Trophoblast cell (in vitro differentiated cells and primary cell): ENCODE measurements at regions not wholly inside any gene's neighbourhood (a gene's known extent, or its start where the extent isn't known, plus 50 kb on each side); places are given as distances from the start of the nearest gene placed in this dataset.
A peak's percentile ranks its signal among the peaks of the same experiment; 100 is the strongest.

ENCODE experiments used
- DNase-seq, 2 donors: peaks; one replicate each; pipeline ENCODE4 v3.0.0-alpha.2; 2016
- H2AFZ ChIP-seq: 2 replicates; pipeline ENCODE4 v1.6.1; 2013; ENCODE audit warnings: low read length, moderate library complexity, mild to moderate bottlenecking; ENCODE audit not compliant: insufficient read depth, poor library complexity
- H2AK5ac ChIP-seq: 2 replicates; pipeline ENCODE4 v1.6.1; 2013; ENCODE audit warnings: mild to moderate bottlenecking, low read length
- H2BK120ac ChIP-seq: 2 replicates; pipeline ENCODE4 v1.6.1; 2013; ENCODE audit warnings: low read length, mild to moderate bottlenecking, moderate library complexity; ENCODE audit not compliant: insufficient read depth, poor library complexity
- H2BK12ac ChIP-seq: 2 replicates; pipeline ENCODE4 v1.6.1; 2013; ENCODE audit warnings: mild to moderate bottlenecking, low read length, moderate library complexity
- H2BK5ac ChIP-seq: 2 replicates; pipeline ENCODE4 v1.6.1; 2013; ENCODE audit warnings: low read length, low read depth, moderate library complexity, mild to moderate bottlenecking; ENCODE audit not compliant: poor library complexity
- H3K14ac ChIP-seq: 2 replicates; pipeline ENCODE4 v1.6.1; 2013; ENCODE audit warnings: mild to moderate bottlenecking, low read length
- H3K18ac ChIP-seq: 2 replicates; pipeline ENCODE4 v1.6.1; 2013; ENCODE audit warnings: mild to moderate bottlenecking, low read length
- H3K23ac ChIP-seq: 2 replicates; pipeline ENCODE4 v1.6.1; 2013; ENCODE audit warnings: low read length
- H3K27ac ChIP-seq: 2 replicates; pipeline ENCODE4 v1.5.1; 2013; ENCODE audit warnings: low read depth, mild to moderate bottlenecking, inconsistent platforms, low read length, moderate library complexity
- H3K27me3 ChIP-seq: 2 replicates; pipeline ENCODE4 v1.6.1; 2013; ENCODE audit warnings: inconsistent platforms, mild to moderate bottlenecking, low read length, moderate library complexity; ENCODE audit not compliant: insufficient read depth
- H3K36me3 ChIP-seq, 2 experiments: 1 replicate in 1 of 2; 2 replicates in 1 of 2; pipeline ENCODE4 v1.6.1; 2013; ENCODE audit warnings: low read length in 2 of 2, mild to moderate bottlenecking in 2 of 2, moderate library complexity in 1 of 2; ENCODE audit not compliant: insufficient read depth in 2 of 2, control insufficient read depth in 1 of 2
- H3K4ac ChIP-seq: 2 replicates; pipeline ENCODE4 v1.6.1; 2013; ENCODE audit warnings: low read depth, mild to moderate bottlenecking, low read length, moderate library complexity
- H3K4me1 ChIP-seq, 2 experiments: 1 replicate in 1 of 2; 2 replicates in 1 of 2; pipeline ENCODE4 v1.6.1; 2013; ENCODE audit warnings: low read length in 2 of 2, mild to moderate bottlenecking in 2 of 2, moderate library complexity in 1 of 2; ENCODE audit not compliant: insufficient read depth in 2 of 2, control insufficient read depth in 1 of 2
- H3K4me2 ChIP-seq: 2 replicates; pipeline ENCODE4 v1.6.1; 2013; ENCODE audit warnings: inconsistent platforms, mild to moderate bottlenecking, low read length, moderate library complexity
- H3K4me3 ChIP-seq: 2 replicates; pipeline ENCODE4 v1.5.1; 2013; ENCODE audit warnings: mild to moderate bottlenecking, low read depth, low read length, inconsistent platforms
- H3K79me1 ChIP-seq: one replicate; pipeline ENCODE4 v1.6.1; 2013; ENCODE audit warnings: low read length
- H3K79me2 ChIP-seq: 2 replicates; pipeline ENCODE4 v1.6.1; 2013; ENCODE audit warnings: low read length, mild to moderate bottlenecking; ENCODE audit not compliant: control insufficient read depth, insufficient read depth, poor library complexity
- H3K9ac ChIP-seq: 2 replicates; pipeline ENCODE4 v1.6.1; 2013; ENCODE audit warnings: mild to moderate bottlenecking, low read length
- H3K9me3 ChIP-seq: 2 replicates; pipeline ENCODE4 v1.6.1; 2013; ENCODE audit warnings: low read depth, mild to moderate bottlenecking, control low read depth, inconsistent platforms, low read length; ENCODE audit not compliant: insufficient read depth
- H4K12ac ChIP-seq: 2 replicates; pipeline ENCODE4 v1.6.1; 2013; ENCODE audit warnings: low read depth, mild to moderate bottlenecking, low read length, moderate library complexity
- H4K8ac ChIP-seq: 2 replicates; pipeline ENCODE4 v1.6.1; 2013; ENCODE audit warnings: low read depth, mild to moderate bottlenecking, low read length, moderate library complexity
- H4K91ac ChIP-seq: one replicate; pipeline ENCODE4 v1.6.1; 2013; ENCODE audit warnings: low read depth, mild to moderate bottlenecking, low read length, moderate library complexity
- WGBS: extraction: QIAGEN DNeasy Blood & Tissue Kit; methylation state at CpG from one replicate; pipeline ENCODE4 v1.1.7; 2013; ENCODE audit warnings: missing lambda C conversion rate; ENCODE audit not compliant: insufficient read length, insufficient coverage; ENCODE audit errors: extremely low coverage; 5-methylcytosine and 5-hydroxymethylcytosine counted together

- WGBS, result no CpG with 5 or more reads among the region's 4 CpGs
- Histone ChIP-seq H3K14ac (no peak overlapping the region), H3K4me2 (no peak overlapping the region), H2BK5ac (no peak overlapping the region), H4K91ac (no peak overlapping the region), H2BK120ac (no peak overlapping the region), H3K4me3 (no peak overlapping the region), H3K79me2 (no peaks in the 10 kb centered on the region), H3K18ac (no peak overlapping the region), H3K9me3 (no peaks in the 10 kb centered on the region), H3K27ac (no peak overlapping the region), H2BK12ac (no peak overlapping the region), H4K12ac (no peak overlapping the region), H3K27me3 (no peaks in the 10 kb centered on the region), H3K79me1 (no peaks in the 10 kb centered on the region), H3K4me1 (peaks cover 0 to 2% of the 10 kb centered on the region in 2 experiments), H3K9ac (no peak overlapping the region), H4K8ac (no peak overlapping the region), H3K23ac (no peak overlapping the region), H2AK5ac (no peak overlapping the region), H3K4ac (no peak overlapping the region), H3K36me3 (no peaks in the 10 kb centered on the region), H2AFZ (no peak overlapping the region)
- no peak for DNase-seq
Measured at GRCh38 chr2:67701011-67701410, 303.9 kb downstream of the ETAA1 start.

GRCh38 chr2:67702284-67702683, 305.2 kb downstream of the ETAA1 start:
- Histone ChIP-seq H3K4ac (no peak overlapping the region), H3K9me3 (no peaks in the 10 kb centered on the region), H4K12ac (no peak overlapping the region), H2AK5ac (no peak overlapping the region), H2AFZ (no peak overlapping the region), H3K23ac (no peak overlapping the region), H2BK120ac (no peak overlapping the region), H2BK12ac (no peak overlapping the region), H3K14ac (no peak overlapping the region), H3K79me2 (no peaks in the 10 kb centered on the region), H3K4me1 (no peaks in the 10 kb centered on the region), H4K8ac (no peak overlapping the region), H3K9ac (no peak overlapping the region), H3K27me3 (no peaks in the 10 kb centered on the region), H3K27ac (no peak overlapping the region), H3K4me3 (no peak overlapping the region), H4K91ac (no peak overlapping the region), H3K79me1 (no peaks in the 10 kb centered on the region), H3K18ac (no peak overlapping the region), H2BK5ac (no peak overlapping the region), H3K4me2 (no peak overlapping the region), H3K36me3 (no peaks in the 10 kb centered on the region)
- no peak for DNase-seq
- WGBS, result no CpG with 5 or more reads among the region's 4 CpGs

GRCh38 chr2:67702937-67703336, 305.8 kb downstream of the ETAA1 start:
- Histone ChIP-seq H3K18ac (no peak overlapping the region), H3K23ac (no peak overlapping the region), H3K14ac (no peak overlapping the region), H2BK120ac (no peak overlapping the region), H3K4me1 (no peaks in the 10 kb centered on the region), H3K4me3 (no peak overlapping the region), H3K36me3 (no peaks in the 10 kb centered on the region), H4K8ac (no peak overlapping the region), H2BK12ac (no peak overlapping the region), H2AK5ac (no peak overlapping the region), H4K91ac (no peak overlapping the region), H3K79me1 (no peaks in the 10 kb centered on the region), H2BK5ac (no peak overlapping the region), H3K9me3 (no peaks in the 10 kb centered on the region), H3K27ac (no peak overlapping the region), H3K27me3 (no peaks in the 10 kb centered on the region), H3K79me2 (no peaks in the 10 kb centered on the region), H4K12ac (no peak overlapping the region), H2AFZ (no peak overlapping the region), H3K4ac (no peak overlapping the region), H3K4me2 (no peak overlapping the region), H3K9ac (no peak overlapping the region)
- WGBS, result no CpG with 5 or more reads among the region's 1 CpG
- DNase-seq, result peak in 1 of 2 donors; percentile 40

GRCh38 chr2:67706082-67706481, 308.9 kb downstream of the ETAA1 start:
- Histone ChIP-seq H2BK120ac (no peak overlapping the region), H3K4ac (no peak overlapping the region), H4K8ac (no peak overlapping the region), H3K14ac (no peak overlapping the region), H2BK5ac (no peak overlapping the region), H2AK5ac (no peak overlapping the region), H3K36me3 (no peaks in the 10 kb centered on the region), H3K79me2 (no peaks in the 10 kb centered on the region), H3K9ac (no peak overlapping the region), H3K4me2 (no peak overlapping the region), H3K4me3 (no peak overlapping the region), H3K23ac (no peak overlapping the region), H3K79me1 (no peaks in the 10 kb centered on the region), H2BK12ac (no peak overlapping the region), H3K27me3 (no peaks in the 10 kb centered on the region), H3K4me1 (no peaks in the 10 kb centered on the region), H3K18ac (no peak overlapping the region), H3K9me3 (no peaks in the 10 kb centered on the region), H4K91ac (no peak overlapping the region), H2AFZ (no peak overlapping the region), H3K27ac (no peak overlapping the region), H4K12ac (no peak overlapping the region)
- no peak for DNase-seq
- WGBS, result no CpG with 5 or more reads among the region's 3 CpGs
